ENCODE measurements at regions not wholly inside any gene's neighbourhood (a gene's known extent, or its start where the extent isn't known, plus 50 kb on each side); places are given as distances from the start of the nearest gene placed in this dataset.

DNA sequence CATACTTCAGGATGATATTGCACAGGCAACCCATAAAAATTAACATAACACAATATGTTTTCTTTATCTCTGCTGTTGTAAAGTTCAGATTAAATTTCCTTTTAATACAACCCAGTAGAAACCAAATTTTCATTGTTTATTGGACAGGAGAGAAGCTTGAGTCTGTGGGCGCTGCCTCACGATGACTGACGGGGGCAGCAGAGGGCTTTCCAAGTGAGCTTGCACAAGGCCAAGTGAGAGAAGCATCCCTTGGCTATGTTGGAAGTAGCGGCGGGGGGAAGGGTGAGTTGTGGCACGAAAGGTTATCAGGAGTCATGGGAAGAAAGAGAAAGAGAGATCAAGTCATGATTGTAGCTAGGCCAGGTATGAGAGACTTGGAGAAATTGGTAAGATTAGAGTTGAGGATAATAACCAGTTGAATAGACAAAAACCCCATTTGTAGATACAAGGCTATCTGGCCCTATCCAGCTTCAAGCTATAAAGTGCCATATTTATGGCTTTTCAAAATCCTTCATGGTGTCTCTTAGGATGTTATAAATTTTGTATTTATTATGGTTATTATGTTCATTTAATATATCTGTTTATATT lies 413.7 kb upstream of the FAM98A start:
- peak; percentile 72 for DNase-seq

- no peak for DNase-seq
Measured at GRCh38 chr2:34011684-34012083, 412.6 kb upstream of the FAM98A start.

GRCh38 chr2:34005901-34006300 lies 406.8 kb upstream of the FAM98A start:
- no peak for DNase-seq

- DNase-seq, result no peak
Measured at GRCh38 chr2:34004936-34005335, 405.8 kb upstream of the FAM98A start.

GRCh38 chr2:34003795-34004194 lies 404.7 kb upstream of the FAM98A start:
- DNase-seq, result no peak

- no peak for DNase-seq
Measured at GRCh38 chr2:34001557-34001956, 402.5 kb upstream of the FAM98A start.

GRCh38 chr2:33984131-33984530 lies 385.0 kb upstream of the FAM98A start:
- no peak for DNase-seq

DNA sequence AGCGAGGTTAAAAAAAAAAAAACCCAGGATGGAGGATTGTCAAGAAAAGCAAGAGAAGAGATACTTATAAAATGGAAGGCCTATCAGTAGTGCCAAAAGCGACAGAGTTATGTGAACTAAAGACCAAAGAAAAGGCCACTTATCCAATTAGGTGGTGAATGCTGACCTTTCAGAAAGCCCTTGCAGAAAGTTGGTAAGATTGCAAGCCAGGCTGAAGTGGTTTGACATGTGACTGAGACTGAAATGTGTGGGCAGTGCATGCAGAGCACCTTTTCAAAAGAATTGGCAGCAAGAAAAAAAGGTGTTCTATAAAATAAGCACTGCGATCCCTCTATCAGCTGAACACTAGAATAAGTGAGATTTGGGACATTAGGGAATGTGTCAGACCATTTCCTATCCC lies 379.4 kb upstream of the FAM98A start:
- no peak for DNase-seq

DNA sequence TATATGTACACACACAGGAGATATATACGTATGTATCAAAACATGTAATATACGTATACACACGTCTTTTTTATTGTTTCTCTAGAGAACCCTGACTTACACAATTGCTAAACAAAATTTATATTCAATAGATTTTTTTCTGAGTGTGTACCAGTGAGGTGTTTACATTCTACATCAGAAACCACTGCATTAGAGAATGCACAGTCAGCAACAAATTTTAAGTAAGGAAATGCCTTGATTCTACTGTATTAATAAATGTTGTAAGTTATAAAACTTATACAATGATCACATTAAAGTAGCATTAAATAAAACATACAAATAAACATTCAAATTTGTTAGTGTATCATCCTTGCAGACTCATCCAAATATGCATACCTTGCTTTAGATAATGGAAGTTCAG lies 376.4 kb upstream of the FAM98A start:
- DNase-seq, result no peak

GRCh38 chr2:33967103-33967502 lies 368.0 kb upstream of the FAM98A start:
- DNase-seq, result no peak

DNA sequence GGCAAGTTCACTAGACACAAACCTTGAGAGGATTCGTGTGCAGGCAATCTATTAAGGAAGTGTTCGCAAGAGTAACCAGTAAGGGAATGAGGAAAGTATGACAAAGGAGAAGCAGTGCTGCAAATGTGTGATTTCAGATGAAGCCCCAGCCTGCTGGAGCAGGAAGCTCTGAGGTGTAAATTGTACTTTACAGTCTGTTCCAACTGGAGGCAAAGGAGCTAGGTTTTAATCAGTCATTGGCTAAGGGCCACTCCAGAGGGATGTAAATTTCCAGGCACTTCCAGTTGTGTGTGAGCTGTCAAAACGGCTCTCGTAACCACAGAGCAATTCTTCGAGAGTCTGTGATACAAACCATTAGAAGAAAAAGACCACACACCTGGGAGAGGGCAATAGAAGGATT lies 359.5 kb upstream of the FAM98A start:
- DNase-seq, result no peak

GRCh38 chr2:33949371-33949770 lies 350.3 kb upstream of the FAM98A start:
- no peak for DNase-seq

DNA sequence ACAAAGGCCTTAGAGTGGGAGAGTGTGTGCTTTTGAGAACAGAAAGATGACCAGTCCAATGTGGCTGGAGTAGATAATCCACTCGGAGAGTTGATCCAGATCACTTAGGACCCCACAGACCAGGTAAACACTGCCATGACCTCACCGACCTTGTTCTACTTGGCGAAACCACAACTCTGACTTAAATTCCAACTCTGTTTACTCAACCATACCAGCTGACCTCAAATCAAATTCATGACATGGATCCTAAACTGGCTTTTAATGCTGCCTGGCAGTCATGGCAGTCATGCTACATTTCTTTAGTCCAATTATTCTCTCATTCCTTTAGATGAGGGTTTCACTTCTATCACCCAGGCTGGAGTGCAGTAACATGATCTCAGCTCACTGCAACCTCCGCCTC lies 347.1 kb upstream of the FAM98A start:
- no peak for DNase-seq

- DNase-seq, result no peak
Measured at GRCh38 chr2:33933203-33933602, 334.1 kb upstream of the FAM98A start.

GRCh38 chr2:33931164-33931563 lies 332.1 kb upstream of the FAM98A start:
- DNase-seq, result no peak

DNA sequence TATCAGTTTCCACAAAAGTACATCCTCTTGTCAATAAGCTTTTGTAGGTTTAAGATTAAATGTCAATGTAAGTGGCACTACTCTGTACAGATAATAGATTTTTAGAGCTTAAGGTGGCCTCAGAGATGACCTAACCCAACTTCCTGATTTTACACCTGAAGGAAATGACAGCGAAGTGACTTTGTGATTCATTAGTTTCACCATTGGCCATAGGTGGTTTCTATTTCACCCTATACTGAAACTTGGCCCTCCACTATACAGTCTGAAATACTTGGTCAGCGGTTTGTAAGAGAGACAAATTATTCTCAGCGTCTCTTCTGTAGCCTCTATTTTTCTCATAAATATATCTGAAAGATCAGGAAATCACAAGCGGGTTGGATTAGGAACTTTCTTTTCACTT lies 330.4 kb upstream of the FAM98A start:
- no peak for DNase-seq

- no peak for DNase-seq
Measured at GRCh38 chr2:33927756-33928155, 328.7 kb upstream of the FAM98A start.

- no peak for DNase-seq
Measured at GRCh38 chr2:33925311-33925710, 326.2 kb upstream of the FAM98A start.

- no peak for DNase-seq
Measured at GRCh38 chr2:33924586-33925169, 325.6 kb upstream of the FAM98A start.

- DNase-seq, result no peak
Measured at GRCh38 chr2:33917252-33917651, 318.2 kb upstream of the FAM98A start.

- no peak for DNase-seq
Measured at GRCh38 chr2:33913071-33913616, 314.0 kb upstream of the FAM98A start.

- no peak for DNase-seq
Measured at GRCh38 chr2:33911327-33911726, 312.2 kb upstream of the FAM98A start.

- DNase-seq, result no peak
Measured at GRCh38 chr2:33909945-33910695, 311.0 kb upstream of the FAM98A start.

DNA sequence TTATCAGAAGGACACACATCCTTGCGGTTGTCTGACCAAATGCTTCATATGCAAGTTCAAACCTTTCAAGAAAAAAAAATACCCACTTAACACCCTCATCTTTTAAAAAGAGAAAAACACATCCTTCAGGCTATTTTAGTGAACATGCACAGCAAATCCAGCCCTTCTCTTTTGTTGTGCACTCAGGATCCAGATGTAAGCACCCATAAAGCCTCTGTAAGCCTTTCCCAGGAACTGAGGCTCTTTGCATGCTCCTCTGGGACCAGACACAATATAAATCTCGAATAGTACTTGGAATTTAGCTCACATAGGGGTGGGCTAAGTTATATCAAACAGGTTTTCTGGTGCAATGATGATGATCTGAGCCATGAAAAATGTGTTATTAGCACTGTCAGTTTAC lies 308.8 kb upstream of the FAM98A start:
- no peak for DNase-seq

All from kidney glomerular epithelial cell (primary cell).